Loucy (cell line): ENCODE measurements at regions not wholly inside any gene's neighbourhood (a gene's known extent, or its start where the extent isn't known, plus 50 kb on each side); places are given as distances from the start of the nearest gene placed in this dataset.

Source experiments
- CTCF ChIP-seq: fragments of 200-600 bp; sonication (generic); conservative IDR thresholded peaks from 2 replicates; pipeline ENCODE4 v1.5.1; 2014; ENCODE audit warnings: mild to moderate bottlenecking, antibody characterized with exemption, low read length
- EZH2phosphoT487 ChIP-seq: fragments of 200-600 bp; IDR thresholded peaks from 2 replicates; pipeline ENCODE4 v1.6.1; 2018; ENCODE audit warnings: antibody characterized with exemption, mild to moderate bottlenecking, moderate library complexity, borderline replicate concordance

GRCh38 chr20:24382331-24382730 is 87.1 kb upstream of the SYNDIG1 start:
- TF ChIP-seq CTCF = no peak
- TF ChIP-seq EZH2phosphoT487 = no peak
